WERI-Rb-1 (cell line): ENCODE measurements at regions not wholly inside any gene's neighbourhood (a gene's known extent, or its start where the extent isn't known, plus 50 kb on each side); places are given as distances from the start of the nearest gene placed in this dataset.

Experiments
- DNase-seq: peaks from one replicate; pipeline ENCODE4 v3.0.0-alpha.2; 2020
- H3K27ac ChIP-seq: fragments of 250-450 bp; sonication (Bioruptor Pico); 2 replicates; pipeline ENCODE4 v1.5.1; 2020; ENCODE audit warnings: mild to moderate bottlenecking, moderate library complexity
- H3K27me3 ChIP-seq: fragments of 250-450 bp; sonication (Bioruptor Pico); 2 replicates; pipeline ENCODE4 v1.5.1; 2021; ENCODE audit warnings: mild to moderate bottlenecking, low read depth, moderate library complexity; ENCODE audit not compliant: insufficient read depth, severe bottlenecking
- H3K36me3 ChIP-seq: fragments of 250-450 bp; sonication (Bioruptor Pico); 2 replicates; pipeline ENCODE4 v1.5.1; 2020; ENCODE audit warnings: mild to moderate bottlenecking, moderate library complexity
- H3K4me3 ChIP-seq: 2 replicates; pipeline ENCODE4 v1.5.1; 2011; ENCODE audit warnings: low read depth, mild to moderate bottlenecking, control low read depth, low read length
- H3K9me3 ChIP-seq: fragments of 250-450 bp; sonication (Bioruptor Pico); 2 replicates; pipeline ENCODE4 v1.5.1; 2021; ENCODE audit warnings: mild to moderate bottlenecking, moderate library complexity; ENCODE audit not compliant: severe bottlenecking
- CTCF ChIP-seq: IDR thresholded peaks from 2 replicates; pipeline ENCODE4 v1.5.1; 2011; ENCODE audit warnings: low read depth, mild to moderate bottlenecking, control low read depth, inconsistent platforms, low read length

- no peak overlapping the region for H3K4me3 ChIP-seq
- no peaks in the 10 kb centered on the region for H3K36me3 ChIP-seq
- DNase-seq = no peak
- no peak overlapping the region for H3K27ac ChIP-seq
- TF ChIP-seq CTCF = no peak
- no peaks in the 10 kb centered on the region for H3K9me3 ChIP-seq
- no peaks in the 10 kb centered on the region for H3K27me3 ChIP-seq
These were observed 764.7 kb downstream of the BRD1 start for GRCh38 chr22:49062802-49063544.

GRCh38 chr22:49062155-49062801, 765.4 kb downstream of the BRD1 start:
- no peaks in the 10 kb centered on the region for H3K9me3 ChIP-seq
- no peak for DNase-seq
- no peaks in the 10 kb centered on the region for H3K27me3 ChIP-seq
- H3K4me3 ChIP-seq = no peak overlapping the region
- H3K36me3 ChIP-seq = no peaks in the 10 kb centered on the region
- no peak for TF ChIP-seq CTCF
- no peak overlapping the region for H3K27ac ChIP-seq

DNA sequence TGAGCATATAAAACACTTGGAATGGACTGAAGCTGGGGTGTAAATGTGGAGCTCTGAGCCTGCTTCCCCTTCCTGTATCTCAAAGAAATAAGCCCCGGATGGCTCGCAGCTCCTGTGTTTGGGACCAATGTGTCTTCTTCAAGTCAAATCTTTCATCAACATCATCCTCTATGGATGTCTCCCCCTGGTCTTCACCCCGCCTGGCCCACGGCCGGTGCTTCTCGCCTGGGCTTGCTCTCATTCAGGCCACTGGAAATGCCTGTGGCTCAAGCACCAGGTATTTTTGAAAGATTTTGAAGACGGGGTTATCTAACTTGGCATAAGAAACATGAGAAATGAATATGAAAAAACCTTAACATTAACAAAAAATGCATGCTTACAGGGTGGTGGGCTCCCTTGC, 769.8 kb downstream of the BRD1 start:
- H3K27me3 ChIP-seq = no peaks in the 10 kb centered on the region
- no peak for DNase-seq
- TF ChIP-seq CTCF = no peak
- no peaks in the 10 kb centered on the region for H3K9me3 ChIP-seq
- no peaks in the 10 kb centered on the region for H3K36me3 ChIP-seq
- no peak overlapping the region for H3K27ac ChIP-seq
- no peak overlapping the region for H3K4me3 ChIP-seq

- no peak for DNase-seq
- Histone ChIP-seq H3K4me3 (no peak overlapping the region), H3K36me3 (no peaks in the 10 kb centered on the region), H3K27me3 (no peaks in the 10 kb centered on the region), H3K9me3 (no peaks in the 10 kb centered on the region), H3K27ac (no peak overlapping the region)
- TF ChIP-seq CTCF = no peak
These were observed 771.4 kb downstream of the BRD1 start for GRCh38 chr22:49056301-49056700.

- no peak overlapping the region for H3K27ac ChIP-seq
- no peaks in the 10 kb centered on the region for H3K9me3 ChIP-seq
- no peaks in the 10 kb centered on the region for H3K27me3 ChIP-seq
- no peak overlapping the region for H3K4me3 ChIP-seq
- TF ChIP-seq CTCF = no peak
- no peak for DNase-seq
- H3K36me3 ChIP-seq = no peaks in the 10 kb centered on the region
These were observed 772.3 kb downstream of the BRD1 start for GRCh38 chr22:49055406-49055805.
